Erythroblast (primary cell): ENCODE measurements at regions not wholly inside any gene's neighbourhood (a gene's known extent, or its start where the extent isn't known, plus 50 kb on each side); places are given as distances from the start of the nearest gene placed in this dataset.

Source experiments
- GATA1 ChIP-seq: IDR thresholded peaks from 2 replicates; pipeline ENCODE4 v1.6.1; 2011; ENCODE audit warnings: low read depth, mild to moderate bottlenecking, control low read depth, low read length, moderate library complexity
- POLR2A ChIP-seq: IDR thresholded peaks from 2 replicates; pipeline ENCODE4 v1.6.1; 2011; ENCODE audit warnings: mild to moderate bottlenecking, low read length

DNA sequence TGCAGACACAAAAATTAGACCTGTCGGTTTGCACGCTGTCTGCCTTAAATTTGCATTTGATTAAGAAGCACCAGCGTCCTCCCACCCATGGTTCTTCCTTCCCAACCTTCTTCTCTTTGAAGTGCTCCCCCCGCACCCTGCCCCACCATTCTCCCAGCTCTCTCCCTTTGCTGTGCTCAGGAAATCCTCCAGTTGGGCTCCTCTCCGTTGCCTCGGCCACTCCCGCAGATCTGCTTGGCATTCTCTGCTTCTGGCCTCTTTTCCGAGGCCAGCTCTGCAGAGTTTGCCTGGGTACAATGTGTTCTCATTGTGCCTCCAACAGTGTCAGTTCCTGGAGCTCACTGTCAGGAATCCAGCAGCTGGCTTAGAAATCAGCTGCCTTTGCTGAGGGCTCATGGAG lies 126.1 kb downstream of the NAV1 start:
- TF ChIP-seq POLR2A (no peak), GATA1 (no peak)
